ENCODE measurements at regions not wholly inside any gene's neighbourhood (a gene's known extent, or its start where the extent isn't known, plus 50 kb on each side); places are given as distances from the start of the nearest gene placed in this dataset.
A peak's percentile ranks its signal among the peaks of the same experiment; 100 is the strongest.

DNA sequence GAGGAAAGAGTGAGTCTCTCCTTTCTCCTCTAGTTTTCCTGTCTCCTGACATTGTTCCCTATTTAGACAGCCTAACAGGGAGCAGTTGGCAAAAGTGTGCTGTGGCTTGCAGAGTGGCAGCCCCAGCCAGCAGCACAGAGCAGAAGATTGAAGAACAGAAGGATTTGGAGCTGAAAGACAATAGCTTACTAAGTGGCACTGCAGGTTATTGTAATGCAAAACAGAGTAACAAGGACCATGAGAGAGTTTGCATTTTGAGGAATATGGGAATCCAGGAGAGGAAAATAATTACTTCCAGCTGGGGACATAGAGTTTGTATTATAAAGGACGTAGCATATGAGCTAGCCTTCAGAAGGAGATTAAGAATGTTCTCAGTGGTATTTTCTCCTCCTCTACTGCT, 342.4 kb downstream of the AKAIN1 start:
- DNase-seq (ENCODE audit: low spot score) = peak; percentile 70

DNA sequence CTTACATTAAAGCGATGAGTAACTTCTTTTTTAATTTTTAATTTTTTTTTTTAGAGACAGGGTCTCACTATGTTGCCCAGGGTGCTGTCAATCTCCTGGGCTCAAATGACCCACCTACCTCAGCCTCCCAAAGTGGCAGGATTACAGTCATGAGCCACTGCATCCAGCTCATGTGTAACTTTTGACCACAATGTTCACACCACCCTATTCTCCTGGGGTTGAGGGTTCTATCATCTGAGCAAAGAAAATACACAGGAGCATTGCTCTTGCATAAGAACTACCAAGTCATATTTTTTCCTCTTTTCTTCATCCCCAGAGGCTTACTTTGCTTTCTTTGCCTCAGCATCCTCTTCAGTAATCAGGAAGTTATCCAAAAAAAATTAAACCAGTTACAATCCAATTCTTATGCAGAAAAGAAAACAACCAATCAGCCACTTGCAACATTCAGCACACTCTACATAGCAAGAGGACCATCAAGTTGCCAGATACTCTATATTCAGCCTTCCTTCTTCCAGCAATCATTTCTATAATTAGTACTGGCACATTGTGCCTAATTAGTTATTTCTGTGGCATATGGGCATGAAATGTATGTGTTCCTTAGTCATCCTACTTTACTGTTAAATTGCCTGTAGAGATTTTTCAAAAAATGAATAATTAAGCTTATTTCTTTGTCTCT, 345.6 kb downstream of the AKAIN1 start:
- DNase-seq (ENCODE audit: low spot score) = no peak

- DNase-seq (ENCODE audit: low spot score) = peak; percentile 84
Observed at GRCh38 chr18:4847056-4847455, 350.0 kb downstream of the AKAIN1 start.

DNA sequence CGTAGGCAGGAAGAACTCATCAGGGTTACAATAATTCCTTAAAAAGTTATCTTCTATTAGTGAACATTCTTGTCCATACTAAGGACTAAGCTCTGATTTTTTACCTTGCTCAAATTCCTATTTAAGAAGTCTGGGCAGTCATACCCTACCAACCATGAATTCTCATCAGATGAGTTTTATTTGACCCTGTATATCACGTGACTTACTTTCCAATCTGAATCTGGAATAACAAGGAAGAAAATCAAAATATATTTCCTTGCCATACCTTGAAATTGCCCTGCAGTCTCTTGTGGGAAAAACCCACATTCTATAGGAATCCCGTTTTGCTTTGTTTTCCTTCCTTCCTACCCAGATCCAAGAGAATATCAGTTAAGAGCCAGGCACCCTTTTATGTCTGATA, 352.7 kb downstream of the AKAIN1 start:
- no peak for DNase-seq (ENCODE audit: low spot score)

DNA sequence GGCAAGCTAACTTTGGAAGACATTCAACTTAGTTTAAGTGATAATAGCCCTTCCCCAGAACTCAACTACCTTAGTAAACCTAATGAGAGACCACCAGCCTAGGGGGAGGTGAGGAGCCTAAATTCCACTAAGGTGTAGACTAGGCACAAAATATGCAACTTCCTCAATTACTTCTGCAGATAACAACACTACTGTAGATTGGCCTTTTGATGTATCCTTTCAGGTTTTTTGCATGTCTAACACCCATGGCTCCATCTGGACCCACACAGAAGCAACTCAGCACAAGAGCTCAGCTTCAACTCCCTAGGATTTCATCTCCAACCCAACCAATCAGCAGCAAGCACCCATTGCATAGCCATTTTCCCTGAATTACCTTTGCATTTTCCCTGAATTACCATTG, 353.3 kb downstream of the AKAIN1 start:
- DNase-seq (ENCODE audit: low spot score) = no peak

GRCh38 chr18:4842751-4843150, 354.3 kb downstream of the AKAIN1 start:
- DNase-seq (ENCODE audit: low spot score) = no peak

- DNase-seq (ENCODE audit: low spot score) = no peak
Observed at GRCh38 chr18:4842287-4842686, 354.8 kb downstream of the AKAIN1 start.

DNA sequence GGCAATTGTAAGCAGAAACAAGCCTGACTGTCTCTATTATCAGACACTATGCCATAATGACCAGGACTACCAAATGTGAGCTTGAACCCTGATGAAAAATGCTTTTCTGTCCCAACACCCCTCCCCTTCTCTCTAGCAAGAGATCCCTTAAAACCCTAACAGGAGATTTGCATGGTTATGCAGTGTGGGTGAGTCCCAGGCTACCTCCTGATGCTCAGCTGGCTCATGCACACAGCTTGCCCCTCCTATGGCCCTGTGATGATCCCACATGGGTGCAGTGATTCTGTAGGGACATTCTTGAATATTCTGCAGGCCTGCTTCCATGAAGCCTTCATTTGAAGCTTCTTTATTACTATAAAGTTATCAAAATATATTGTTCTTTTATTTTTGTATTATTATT, 357.4 kb downstream of the AKAIN1 start:
- DNase-seq (ENCODE audit: low spot score) = no peak

GRCh38 chr18:4836141-4836540, 360.9 kb downstream of the AKAIN1 start:
- DNase-seq (ENCODE audit: low spot score) = peak; percentile 82

GRCh38 chr18:4831791-4832375, 365.2 kb downstream of the AKAIN1 start:
- DNase-seq (ENCODE audit: low spot score) = peak; percentile 94

- no peak for DNase-seq (ENCODE audit: low spot score)
Observed at GRCh38 chr18:4831127-4831526, 365.9 kb downstream of the AKAIN1 start.

- DNase-seq (ENCODE audit: low spot score) = no peak
Observed at GRCh38 chr18:4823091-4823490, 368.0 kb upstream of the DLGAP1 start.

DNA sequence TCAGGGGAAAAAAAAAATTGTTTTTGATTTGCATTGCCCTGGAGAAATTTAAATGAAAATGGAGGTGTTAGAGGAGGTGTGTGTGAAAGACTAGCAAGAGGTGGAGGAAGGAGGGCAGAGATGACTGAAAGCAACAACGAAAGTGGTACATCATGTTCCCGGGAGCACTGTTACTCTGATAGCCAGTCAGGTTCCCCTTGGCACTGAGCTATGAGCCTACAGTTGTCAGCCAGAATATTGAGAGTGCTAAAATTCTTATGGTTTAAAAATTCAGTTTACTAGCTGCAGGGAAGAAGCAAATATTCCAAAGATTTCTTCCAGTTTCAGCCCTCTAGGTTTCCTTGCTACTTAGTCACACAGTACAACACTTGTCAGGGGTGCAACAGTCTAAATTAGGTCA, 366.7 kb upstream of the DLGAP1 start:
- DNase-seq (ENCODE audit: low spot score) = peak; percentile 79

GRCh38 chr18:4817665-4818064, 362.6 kb upstream of the DLGAP1 start:
- no peak for DNase-seq (ENCODE audit: low spot score)

- DNase-seq (ENCODE audit: low spot score) = no peak
Observed at GRCh38 chr18:4813708-4814107, 358.6 kb upstream of the DLGAP1 start.

GRCh38 chr18:4808891-4809290, 353.8 kb upstream of the DLGAP1 start:
- no peak for DNase-seq (ENCODE audit: low spot score)

GRCh38 chr18:4807604-4808293, 352.6 kb upstream of the DLGAP1 start:
- DNase-seq (ENCODE audit: low spot score) = no peak

GRCh38 chr18:4806331-4806730, 351.2 kb upstream of the DLGAP1 start:
- DNase-seq (ENCODE audit: low spot score) = no peak

GRCh38 chr18:4802296-4802695, 347.2 kb upstream of the DLGAP1 start:
- DNase-seq (ENCODE audit: low spot score) = no peak

DNA sequence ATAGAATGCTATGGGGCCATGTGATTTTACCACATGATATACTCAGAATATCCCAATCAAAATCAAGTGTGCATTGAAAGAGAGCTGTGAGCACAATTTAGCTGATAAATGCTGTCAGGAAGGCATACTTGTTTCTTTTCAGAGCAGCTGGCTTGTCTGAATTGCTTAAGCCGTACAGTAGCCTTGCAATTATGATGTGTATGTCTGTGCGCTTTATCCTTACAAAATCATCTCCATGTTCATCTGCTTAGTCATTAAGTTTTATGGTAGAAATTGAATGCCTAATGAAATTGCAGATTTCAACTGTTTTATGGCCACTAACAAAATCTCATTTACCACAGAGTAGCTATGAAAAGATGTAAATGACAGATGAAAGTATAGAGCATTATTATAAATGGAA, 346.0 kb upstream of the DLGAP1 start:
- no peak for DNase-seq (ENCODE audit: low spot score)

GRCh38 chr18:4797002-4797685, 342.0 kb upstream of the DLGAP1 start:
- no peak for DNase-seq (ENCODE audit: low spot score)

DNA sequence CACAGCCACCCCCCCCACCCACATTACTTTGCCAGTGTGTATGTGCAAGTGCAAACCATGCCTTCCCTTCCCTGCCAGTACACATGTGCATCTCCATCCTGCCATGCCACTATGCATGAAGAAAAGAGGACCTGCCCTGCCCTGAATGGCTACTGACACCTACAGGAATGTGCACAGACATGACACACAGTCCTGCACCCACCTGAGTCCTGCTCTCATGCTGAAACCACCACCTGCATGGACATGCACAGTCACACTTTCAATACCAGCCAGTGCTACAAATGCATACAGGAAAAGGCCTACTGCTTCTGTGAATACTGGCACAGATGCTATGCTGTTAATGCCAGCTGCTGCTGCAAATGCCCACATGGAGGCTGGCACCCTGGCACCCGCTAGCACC, 334.4 kb upstream of the DLGAP1 start:
- no peak for DNase-seq (ENCODE audit: low spot score)

GRCh38 chr18:4781873-4782272, 326.8 kb upstream of the DLGAP1 start:
- no peak for DNase-seq (ENCODE audit: low spot score)
